Epithelial cell of prostate (primary cell): ENCODE measurements at regions not wholly inside any gene's neighbourhood (a gene's known extent, or its start where the extent isn't known, plus 50 kb on each side); places are given as distances from the start of the nearest gene placed in this dataset.

Experiments used
- DNase-seq: peaks from one replicate; pipeline ENCODE4 v3.0.0-alpha.2; 2011; ENCODE audit warnings: low read depth, low spot score
- H3K27ac ChIP-seq: fragments of 450-650 bp; 2 replicates; pipeline ENCODE4 v1.5.1; 2017; ENCODE audit warnings: mild to moderate bottlenecking

GRCh38 chr6:132144456-132144855 is 193.3 kb upstream of the CCN2 start:
- no peak for DNase-seq
- H3K27ac ChIP-seq, result no peak overlapping the region

GRCh38 chr6:132143258-132143657 is 192.1 kb upstream of the CCN2 start:
- no peak for DNase-seq
- H3K27ac ChIP-seq, result no peak overlapping the region

- DNase-seq, result no peak
- no peak overlapping the region for H3K27ac ChIP-seq
Measured at GRCh38 chr6:132142768-132143167, 191.6 kb upstream of the CCN2 start.

GRCh38 chr6:132142308-132142707 is 191.1 kb upstream of the CCN2 start:
- no peak overlapping the region for H3K27ac ChIP-seq
- DNase-seq, result no peak

- no peak overlapping the region for H3K27ac ChIP-seq
- no peak for DNase-seq
Measured at GRCh38 chr6:132140189-132140588, 189.0 kb upstream of the CCN2 start.

GRCh38 chr6:132139611-132140010 is 188.4 kb upstream of the CCN2 start:
- no peak overlapping the region for H3K27ac ChIP-seq
- DNase-seq, result no peak

- H3K27ac ChIP-seq, result no peak overlapping the region
- DNase-seq, result no peak
Measured at GRCh38 chr6:132136981-132137380, 185.8 kb upstream of the CCN2 start.

GRCh38 chr6:132135409-132135808 is 184.2 kb upstream of the CCN2 start:
- DNase-seq, result no peak
- no peak overlapping the region for H3K27ac ChIP-seq

GRCh38 chr6:132133736-132134445 is 182.7 kb upstream of the CCN2 start:
- no peak overlapping the region for H3K27ac ChIP-seq
- no peak for DNase-seq

GRCh38 chr6:132132924-132133639 is 181.9 kb upstream of the CCN2 start:
- peak; percentile 18 for DNase-seq
- no peak overlapping the region for H3K27ac ChIP-seq

GRCh38 chr6:132132422-132132821 is 181.2 kb upstream of the CCN2 start:
- no peak for DNase-seq
- H3K27ac ChIP-seq, result no peak overlapping the region

GRCh38 chr6:132131758-132132157 is 180.6 kb upstream of the CCN2 start:
- H3K27ac ChIP-seq, result no peak overlapping the region

GRCh38 chr6:132131351-132131750 is 180.2 kb upstream of the CCN2 start:
- no peak for DNase-seq
- no peak overlapping the region for H3K27ac ChIP-seq

More at GRCh38 chr6:132131758-132132157, 180.6 kb upstream of the CCN2 start:
- DNase-seq, result peak; percentile 89

- H3K27ac ChIP-seq, result no peak overlapping the region
- no peak for DNase-seq
Measured at GRCh38 chr6:132130626-132131298, 179.6 kb upstream of the CCN2 start.

GRCh38 chr6:132128424-132128823 is 177.3 kb upstream of the CCN2 start:
- DNase-seq, result no peak
- no peak overlapping the region for H3K27ac ChIP-seq

GRCh38 chr6:132126150-132126549 is 175.0 kb upstream of the CCN2 start:
- DNase-seq, result no peak
- H3K27ac ChIP-seq, result no peak overlapping the region

GRCh38 chr6:132122871-132123270 is 171.7 kb upstream of the CCN2 start:
- H3K27ac ChIP-seq, result no peak overlapping the region
- no peak for DNase-seq

GRCh38 chr6:132122176-132122575 is 171.0 kb upstream of the CCN2 start:
- H3K27ac ChIP-seq, result no peak overlapping the region
- DNase-seq, result no peak

- H3K27ac ChIP-seq, result no peak overlapping the region
- no peak for DNase-seq
Measured at GRCh38 chr6:132118144-132118543, 167.0 kb upstream of the CCN2 start.

GRCh38 chr6:132115714-132116366 is 164.7 kb upstream of the CCN2 start:
- DNase-seq, result peak; percentile 6
- H3K27ac ChIP-seq, result no peak overlapping the region
